Glutamatergic neuron (in vitro differentiated cells): ENCODE measurements at regions not wholly inside any gene's neighbourhood (a gene's known extent, or its start where the extent isn't known, plus 50 kb on each side); places are given as distances from the start of the nearest gene placed in this dataset.
A peak's percentile ranks its signal among the peaks of the same experiment; 100 is the strongest.

Experiments used
- DNase-seq: peaks from one replicate; pipeline ENCODE4 v3.0.0; 2022
- H3K27ac Mint-ChIP-seq: one replicate; pipeline ENCODE4 v1.8.0; 2020; ENCODE audit warnings: mild to moderate bottlenecking, mixed read lengths, inconsistent platforms; ENCODE audit not compliant: unreplicated experiment
- H3K27me3 Mint-ChIP-seq: one replicate; pipeline ENCODE4 v1.8.0; 2020; ENCODE audit warnings: mild to moderate bottlenecking, moderate library complexity, mixed read lengths, inconsistent platforms; ENCODE audit not compliant: unreplicated experiment
- H3K36me3 Mint-ChIP-seq: one replicate; pipeline ENCODE4 v1.8.0; 2020; ENCODE audit warnings: mild to moderate bottlenecking, mixed read lengths, inconsistent platforms; ENCODE audit not compliant: unreplicated experiment
- H3K4me1 Mint-ChIP-seq: one replicate; pipeline ENCODE4 v1.8.0; 2020; ENCODE audit warnings: mild to moderate bottlenecking, low read depth, mixed read lengths, inconsistent platforms; ENCODE audit not compliant: unreplicated experiment
- H3K4me3 Mint-ChIP-seq: one replicate; pipeline ENCODE4 v1.8.0; 2020; ENCODE audit warnings: mild to moderate bottlenecking, mixed read lengths, inconsistent platforms; ENCODE audit not compliant: unreplicated experiment
- H3K9me3 Mint-ChIP-seq: one replicate; pipeline ENCODE4 v1.8.0; 2020; ENCODE audit warnings: mild to moderate bottlenecking, moderate library complexity, mixed read lengths, inconsistent platforms; ENCODE audit not compliant: unreplicated experiment
- CTCF ChIP-seq: fragments of 200-600 bp; sonication (generic); IDR thresholded peaks from one replicate; pipeline ENCODE4 v1.5.0; 2021; ENCODE audit not compliant: partially characterized antibody, unreplicated experiment

DNA sequence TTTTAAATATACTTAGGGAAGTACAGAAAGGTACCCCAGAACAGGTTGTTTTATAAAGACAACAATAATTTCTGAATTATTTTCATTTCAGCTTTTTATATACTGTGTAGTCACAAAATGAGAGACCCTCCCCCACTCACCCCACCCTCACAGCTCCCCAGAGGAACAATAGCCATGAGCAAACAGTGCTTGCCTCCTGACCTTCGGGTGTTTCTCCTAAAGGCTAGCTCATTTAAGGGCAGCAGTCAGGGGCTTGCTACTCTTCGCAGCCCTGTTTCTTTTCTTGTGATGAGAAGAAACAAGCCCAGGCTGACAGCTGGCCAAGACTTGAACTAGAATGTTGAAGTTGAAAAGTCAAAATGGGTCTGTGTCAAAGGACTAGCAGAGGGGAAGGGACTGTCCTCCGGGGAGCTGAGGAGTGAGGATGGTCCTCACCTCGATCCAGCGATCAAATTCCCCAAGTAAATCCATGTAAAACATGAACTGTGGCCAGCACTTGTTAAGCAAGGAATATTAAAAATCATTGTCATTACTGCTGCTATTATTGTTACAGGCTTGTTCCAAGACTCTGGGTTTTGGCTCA, 133.8 kb upstream of the ARHGAP5 start:
- no peak for TF ChIP-seq CTCF
- H3K4me3 Mint-ChIP-seq, result no peak overlapping the region

DNA sequence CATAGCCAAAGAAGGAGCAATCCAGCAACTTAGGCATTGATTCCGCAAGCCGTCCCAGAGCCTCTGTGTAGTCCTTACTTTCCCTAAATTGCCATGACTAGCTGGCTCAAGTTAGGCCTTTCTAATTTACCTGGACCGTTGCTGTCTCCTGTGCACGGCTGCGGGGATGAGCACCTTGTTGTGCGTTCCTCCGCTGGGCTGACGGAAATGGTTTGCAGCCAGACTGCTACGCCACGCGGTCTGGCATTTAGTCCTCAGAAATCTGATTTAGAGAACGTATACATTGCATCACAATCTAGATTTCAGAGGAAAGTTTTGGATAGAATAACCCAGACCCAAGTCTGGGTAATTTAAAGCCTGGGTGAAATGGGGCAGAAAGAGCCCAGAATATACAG, 133.2 kb upstream of the ARHGAP5 start:
- peaks cover 3% of the 10 kb centered on the region for H3K27me3 Mint-ChIP-seq
- H3K4me3 Mint-ChIP-seq, result no peak overlapping the region
- H3K36me3 Mint-ChIP-seq, result no peaks in the 10 kb centered on the region
- H3K27ac Mint-ChIP-seq, result peak overlapping the region; percentile 89
- no peak for DNase-seq
- TF ChIP-seq CTCF, result no peak
- H3K4me1 Mint-ChIP-seq, result peaks cover 42% of the 10 kb centered on the region
- peaks cover 5% of the 10 kb centered on the region for H3K9me3 Mint-ChIP-seq

More for the DNA sequence above, 133.8 kb upstream of the ARHGAP5 start:
- no peak for DNase-seq
- H3K9me3 Mint-ChIP-seq, result peaks cover 5% of the 10 kb centered on the region
- H3K27ac Mint-ChIP-seq, result peak overlapping the region; percentile 89
- no peaks in the 10 kb centered on the region for H3K36me3 Mint-ChIP-seq
- H3K4me1 Mint-ChIP-seq, result peaks cover 42% of the 10 kb centered on the region
- H3K27me3 Mint-ChIP-seq, result peaks cover 3% of the 10 kb centered on the region

- Mint-ChIP-seq H3K4me3 (peak overlapping the region; percentile 25), H3K27ac (peak overlapping the region; percentile 89), H3K27me3 (peaks cover 3% of the 10 kb centered on the region), H3K9me3 (peaks cover 5% of the 10 kb centered on the region), H3K36me3 (no peaks in the 10 kb centered on the region), H3K4me1 (peaks cover 42% of the 10 kb centered on the region)
- DNase-seq, result peak; percentile 39
- TF ChIP-seq CTCF, result no peak
Observed at GRCh38 chr14:31944256-31945073, 132.6 kb upstream of the ARHGAP5 start.

DNA sequence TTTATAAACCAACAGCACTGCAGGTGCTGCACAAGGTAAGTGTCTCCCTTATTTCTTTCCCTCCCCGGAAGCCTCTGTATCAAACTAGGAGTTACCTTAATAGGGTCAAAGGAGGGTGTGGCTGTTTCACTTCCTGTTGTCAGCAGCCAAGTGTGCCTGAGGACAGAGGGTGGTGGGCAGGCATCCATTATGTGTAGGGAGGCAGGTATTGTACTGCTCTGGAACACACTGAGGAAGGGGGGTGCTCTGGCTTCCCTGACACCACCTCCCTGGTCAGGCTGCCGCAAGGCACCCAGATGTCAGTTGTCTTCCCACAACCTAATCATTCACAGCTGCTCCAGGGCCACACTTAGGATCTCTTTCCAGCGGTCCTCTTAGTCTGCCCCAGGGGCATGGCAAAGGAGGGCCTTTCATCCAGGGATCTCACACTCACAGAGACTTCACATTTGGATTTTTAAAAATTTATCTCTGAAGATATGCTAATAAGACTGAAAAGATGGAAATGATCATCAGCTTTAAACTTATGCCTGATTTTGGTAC, 132.0 kb upstream of the ARHGAP5 start:
- H3K27ac Mint-ChIP-seq, result peak overlapping the region; percentile 89
- peaks cover 5% of the 10 kb centered on the region for H3K9me3 Mint-ChIP-seq
- no peaks in the 10 kb centered on the region for H3K36me3 Mint-ChIP-seq
- DNase-seq, result no peak
- no peak for TF ChIP-seq CTCF
- peaks cover 41% of the 10 kb centered on the region for H3K4me1 Mint-ChIP-seq
- H3K27me3 Mint-ChIP-seq, result peaks cover 3% of the 10 kb centered on the region
- peak overlapping the region; percentile 25 for H3K4me3 Mint-ChIP-seq

GRCh38 chr14:31945701-31946100, 131.4 kb upstream of the ARHGAP5 start:
- Mint-ChIP-seq H3K4me3 (no peak overlapping the region), H3K36me3 (no peaks in the 10 kb centered on the region), H3K27me3 (peaks cover 3% of the 10 kb centered on the region), H3K4me1 (peaks cover 46% of the 10 kb centered on the region), H3K27ac (peak overlapping the region; percentile 77), H3K9me3 (peaks cover 5% of the 10 kb centered on the region)
- TF ChIP-seq CTCF, result no peak
- DNase-seq, result no peak
